ENCODE measurements at regions not wholly inside any gene's neighbourhood (a gene's known extent, or its start where the extent isn't known, plus 50 kb on each side); places are given as distances from the start of the nearest gene placed in this dataset.
"Not testable (repeated sequence)": the region's sequence is repeated elsewhere in the genome, so short reads cannot be mapped to it uniquely, and the experiment has no call there.

DNA sequence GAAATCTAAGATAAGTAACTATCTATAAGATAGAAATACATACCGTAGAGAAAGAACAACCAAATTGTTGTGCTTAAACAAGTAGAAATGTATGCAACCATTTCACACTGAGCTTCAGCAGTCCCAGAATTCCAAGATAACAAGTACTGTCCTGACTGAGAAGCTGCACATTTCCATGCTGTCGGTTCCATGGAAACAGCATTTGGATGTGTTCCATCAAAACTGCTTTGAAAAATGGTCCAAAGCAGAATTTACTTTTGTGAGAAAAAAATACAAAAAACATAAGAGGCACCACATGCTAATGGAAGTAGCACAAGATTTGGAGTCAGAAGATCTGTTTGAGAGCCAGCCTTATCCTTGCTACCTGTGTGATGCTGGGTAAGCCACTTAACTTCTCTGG lies 92.6 kb downstream of the MTERF1 start:
- Histone ChIP-seq H3K4me1 (ENCODE audit: insufficient read depth, low read length) (no peaks in the 10 kb centered on the region), H3K27ac (ENCODE audit: low read depth, low read length) (no peak overlapping the region), H3K9ac (ENCODE audit: low read depth, low read length) (no peak overlapping the region), H3K9me3 (ENCODE audit: insufficient read depth, low read depth, low read length) (0 out of 2 replicates have a peak, but pooled peaks cover 3% of the 10 kb centered on the region), H3K4me3 (ENCODE audit: low read length) (no peak overlapping the region), H3K27me3 (ENCODE audit: insufficient read depth, low read length) (no peaks in the 10 kb centered on the region), H3K36me3 (ENCODE audit: insufficient read depth, low read length) (no peaks in the 10 kb centered on the region)
- WGBS: 82% methylated on average over 2 of the region's 2 CpGs

DNA sequence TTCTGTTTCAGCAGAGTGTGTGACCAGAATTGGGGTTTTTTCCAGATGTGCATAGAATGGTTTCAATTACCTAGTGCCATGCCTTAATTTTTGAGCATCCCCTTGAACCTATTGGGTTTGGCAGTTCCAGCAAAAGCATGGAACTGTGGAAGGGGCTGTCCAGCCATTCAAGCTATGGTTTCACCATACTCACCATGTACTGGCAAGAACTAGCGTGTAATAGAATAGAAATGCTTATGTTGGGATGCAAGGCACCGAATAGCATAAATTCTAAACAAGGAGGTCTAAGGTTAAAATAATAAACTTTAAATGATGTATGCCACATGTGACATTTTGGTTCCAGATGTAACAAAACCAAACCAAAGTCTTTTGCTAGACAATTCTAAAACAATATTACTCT lies 91.4 kb downstream of the MTERF1 start:
- no peak overlapping the region for H3K4me3 ChIP-seq (ENCODE audit: low read length)
- H3K27me3 ChIP-seq (ENCODE audit: insufficient read depth, low read length): no peaks in the 10 kb centered on the region
- H3K27ac ChIP-seq (ENCODE audit: low read depth, low read length): no peak overlapping the region
- no peaks in the 10 kb centered on the region for H3K4me1 ChIP-seq (ENCODE audit: insufficient read depth, low read length)
- no peaks in the 10 kb centered on the region for H3K36me3 ChIP-seq (ENCODE audit: insufficient read depth, low read length)
- 0 out of 2 replicates have a peak, but pooled peaks cover 3% of the 10 kb centered on the region for H3K9me3 ChIP-seq (ENCODE audit: insufficient read depth, low read depth, low read length)
- 86% methylated on average over 2 of the region's 2 CpGs for WGBS
- no peak overlapping the region for H3K9ac ChIP-seq (ENCODE audit: low read depth, low read length)

DNA sequence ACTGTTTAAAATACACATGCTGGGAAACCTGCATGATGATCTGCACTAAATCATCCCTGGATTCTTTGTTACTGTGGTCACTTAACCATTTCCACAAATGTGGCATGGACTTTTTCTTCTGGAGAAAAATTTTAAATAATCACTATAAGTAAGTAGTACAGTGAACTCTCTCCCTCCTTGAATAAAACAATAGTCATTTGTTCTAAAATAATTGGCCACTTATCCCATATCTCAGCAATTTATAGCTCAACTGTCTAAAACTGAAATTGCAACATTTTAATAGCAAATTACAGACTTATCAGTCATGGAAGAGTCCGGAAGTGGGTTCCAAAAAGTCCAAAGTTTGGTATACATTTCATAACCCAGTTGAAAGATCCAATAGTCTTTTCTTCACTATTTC lies 90.9 kb downstream of the MTERF1 start:
- H3K4me3 ChIP-seq (ENCODE audit: low read length): no peak overlapping the region
- H3K9ac ChIP-seq (ENCODE audit: low read depth, low read length): no peak overlapping the region
- H3K27me3 ChIP-seq (ENCODE audit: insufficient read depth, low read length): no peaks in the 10 kb centered on the region
- H3K36me3 ChIP-seq (ENCODE audit: insufficient read depth, low read length): no peaks in the 10 kb centered on the region
- WGBS: 95% methylated on average over 1 of the region's 1 CpG
- H3K27ac ChIP-seq (ENCODE audit: low read depth, low read length): no peak overlapping the region
- H3K9me3 ChIP-seq (ENCODE audit: insufficient read depth, low read depth, low read length): 0 out of 2 replicates have a peak, but pooled peaks cover 3% of the 10 kb centered on the region
- H3K4me1 ChIP-seq (ENCODE audit: insufficient read depth, low read length): no peaks in the 10 kb centered on the region

GRCh38 chr7:91790646-91791045 lies 89.9 kb downstream of the MTERF1 start:
- H3K9me3 ChIP-seq (ENCODE audit: insufficient read depth, low read depth, low read length); H3K4me3 ChIP-seq (ENCODE audit: low read length); H3K4me1 ChIP-seq (ENCODE audit: insufficient read depth, low read length); H3K27ac ChIP-seq (ENCODE audit: low read depth, low read length); H3K9ac ChIP-seq (ENCODE audit: low read depth, low read length); H3K36me3 ChIP-seq (ENCODE audit: insufficient read depth, low read length); H3K27me3 ChIP-seq (ENCODE audit: insufficient read depth, low read length): not testable (repeated sequence)
- 95% methylated on average over 10 of the region's 10 CpGs for WGBS

GRCh38 chr7:91796122-91796521 lies 84.4 kb downstream of the MTERF1 start:
- 93% methylated on average over 3 of the region's 3 CpGs for WGBS
- Histone ChIP-seq H3K27me3 (ENCODE audit: insufficient read depth, low read length) (no peaks in the 10 kb centered on the region), H3K9me3 (ENCODE audit: insufficient read depth, low read depth, low read length) (no peaks in the 10 kb centered on the region), H3K9ac (ENCODE audit: low read depth, low read length) (no peak overlapping the region), H3K27ac (ENCODE audit: low read depth, low read length) (no peak overlapping the region), H3K4me1 (ENCODE audit: insufficient read depth, low read length) (no peaks in the 10 kb centered on the region), H3K4me3 (ENCODE audit: low read length) (no peak overlapping the region), H3K36me3 (ENCODE audit: insufficient read depth, low read length) (no peaks in the 10 kb centered on the region)

GRCh38 chr7:91798425-91798824 lies 82.1 kb downstream of the MTERF1 start:
- Histone ChIP-seq H3K9me3 (ENCODE audit: insufficient read depth, low read depth, low read length) (no peaks in the 10 kb centered on the region), H3K4me1 (ENCODE audit: insufficient read depth, low read length) (no peaks in the 10 kb centered on the region), H3K27ac (ENCODE audit: low read depth, low read length) (no peak overlapping the region), H3K9ac (ENCODE audit: low read depth, low read length) (no peak overlapping the region), H3K27me3 (ENCODE audit: insufficient read depth, low read length) (no peaks in the 10 kb centered on the region), H3K36me3 (ENCODE audit: insufficient read depth, low read length) (no peaks in the 10 kb centered on the region), H3K4me3 (ENCODE audit: low read length) (no peak overlapping the region)
- WGBS: 100% methylated on average over 3 of the region's 3 CpGs

- Histone ChIP-seq H3K9me3 (ENCODE audit: insufficient read depth, low read depth, low read length) (no peaks in the 10 kb centered on the region), H3K4me1 (ENCODE audit: insufficient read depth, low read length) (no peaks in the 10 kb centered on the region), H3K9ac (ENCODE audit: low read depth, low read length) (no peak overlapping the region), H3K36me3 (ENCODE audit: insufficient read depth, low read length) (no peaks in the 10 kb centered on the region), H3K27me3 (ENCODE audit: insufficient read depth, low read length) (no peaks in the 10 kb centered on the region), H3K4me3 (ENCODE audit: low read length) (no peak overlapping the region), H3K27ac (ENCODE audit: low read depth, low read length) (no peak overlapping the region)
- 93% methylated on average over 9 of the region's 9 CpGs for WGBS
Observed at GRCh38 chr7:91800389-91800788, 80.1 kb downstream of the MTERF1 start.

DNA sequence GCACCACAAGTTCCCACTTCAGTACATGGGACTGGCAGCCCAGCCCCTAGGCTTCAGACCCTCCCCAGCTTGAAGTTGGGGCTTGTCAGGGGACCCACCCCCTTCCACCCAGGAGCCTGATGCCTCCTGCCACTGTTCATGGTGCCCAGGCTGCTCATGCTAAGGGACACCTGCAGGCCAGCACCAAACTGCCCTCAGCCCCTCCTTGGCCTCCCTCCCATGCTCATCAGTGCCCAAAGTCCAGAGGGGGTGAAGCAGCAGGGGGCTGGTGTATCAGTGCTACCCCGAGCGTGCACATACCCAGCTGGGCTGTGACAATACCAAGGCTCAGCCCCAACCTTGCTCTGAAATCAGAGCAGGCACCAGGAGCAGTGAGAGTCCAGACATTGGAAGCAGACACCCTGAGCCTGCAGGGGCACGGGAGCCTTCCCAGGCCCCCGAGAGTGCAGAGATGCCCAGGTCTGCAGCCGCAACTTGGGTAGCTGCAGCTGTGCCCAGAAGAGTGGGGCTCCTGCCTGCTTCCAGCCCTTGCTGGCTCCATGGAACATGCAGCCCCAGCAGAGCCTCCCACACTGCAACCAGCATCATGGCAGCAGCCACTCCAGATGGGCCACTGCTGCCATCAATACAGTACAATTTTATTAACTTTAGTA lies 79.0 kb downstream of the MTERF1 start:
- Histone ChIP-seq H3K36me3 (ENCODE audit: insufficient read depth, low read length) (no peaks in the 10 kb centered on the region), H3K27me3 (ENCODE audit: insufficient read depth, low read length) (no peaks in the 10 kb centered on the region), H3K27ac (ENCODE audit: low read depth, low read length) (no peak overlapping the region), H3K4me1 (ENCODE audit: insufficient read depth, low read length) (no peaks in the 10 kb centered on the region), H3K4me3 (ENCODE audit: low read length) (no peak overlapping the region), H3K9ac (ENCODE audit: low read depth, low read length) (no peak overlapping the region), H3K9me3 (ENCODE audit: insufficient read depth, low read depth, low read length) (no peaks in the 10 kb centered on the region)
- WGBS: 90% methylated on average over 5 of the region's 5 CpGs

GRCh38 chr7:91811236-91811635 lies 69.3 kb downstream of the MTERF1 start:
- Histone ChIP-seq H3K27me3 (ENCODE audit: insufficient read depth, low read length) (no peaks in the 10 kb centered on the region), H3K9ac (ENCODE audit: low read depth, low read length) (no peak overlapping the region), H3K4me3 (ENCODE audit: low read length) (no peak overlapping the region), H3K9me3 (ENCODE audit: insufficient read depth, low read depth, low read length) (no peaks in the 10 kb centered on the region), H3K36me3 (ENCODE audit: insufficient read depth, low read length) (no peaks in the 10 kb centered on the region), H3K27ac (ENCODE audit: low read depth, low read length) (no peak overlapping the region), H3K4me1 (ENCODE audit: insufficient read depth, low read length) (no peaks in the 10 kb centered on the region)
- WGBS: 86% methylated on average over 3 of the region's 3 CpGs

GRCh38 chr7:91811641-91812040 lies 68.9 kb downstream of the MTERF1 start:
- no peak overlapping the region for H3K9ac ChIP-seq (ENCODE audit: low read depth, low read length)
- no peak overlapping the region for H3K27ac ChIP-seq (ENCODE audit: low read depth, low read length)
- no peak overlapping the region for H3K4me3 ChIP-seq (ENCODE audit: low read length)
- no peaks in the 10 kb centered on the region for H3K27me3 ChIP-seq (ENCODE audit: insufficient read depth, low read length)
- 78% methylated on average over 1 of the region's 2 CpGs for WGBS
- H3K36me3 ChIP-seq (ENCODE audit: insufficient read depth, low read length): no peaks in the 10 kb centered on the region
- H3K4me1 ChIP-seq (ENCODE audit: insufficient read depth, low read length): no peaks in the 10 kb centered on the region
- no peaks in the 10 kb centered on the region for H3K9me3 ChIP-seq (ENCODE audit: insufficient read depth, low read depth, low read length)

GRCh38 chr7:91812388-91812787 lies 68.1 kb downstream of the MTERF1 start:
- 88% methylated on average over 3 of the region's 3 CpGs for WGBS
- Histone ChIP-seq H3K27ac (ENCODE audit: low read depth, low read length) (no peak overlapping the region), H3K9ac (ENCODE audit: low read depth, low read length) (no peak overlapping the region), H3K4me3 (ENCODE audit: low read length) (no peak overlapping the region), H3K4me1 (ENCODE audit: insufficient read depth, low read length) (no peaks in the 10 kb centered on the region), H3K36me3 (ENCODE audit: insufficient read depth, low read length) (no peaks in the 10 kb centered on the region), H3K9me3 (ENCODE audit: insufficient read depth, low read depth, low read length) (no peaks in the 10 kb centered on the region), H3K27me3 (ENCODE audit: insufficient read depth, low read length) (no peaks in the 10 kb centered on the region)

- 92% methylated on average over 1 of the region's 1 CpG for WGBS
Observed at GRCh38 chr7:91814189-91814588, 66.3 kb downstream of the MTERF1 start.

More at GRCh38 chr7:91814189-91814588, 66.3 kb downstream of the MTERF1 start:
- H3K36me3 ChIP-seq (ENCODE audit: insufficient read depth, low read length): no peaks in the 10 kb centered on the region
- H3K4me3 ChIP-seq (ENCODE audit: low read length): no peak overlapping the region
- no peak overlapping the region for H3K9ac ChIP-seq (ENCODE audit: low read depth, low read length)
- H3K27ac ChIP-seq (ENCODE audit: low read depth, low read length): no peak overlapping the region
- no peaks in the 10 kb centered on the region for H3K4me1 ChIP-seq (ENCODE audit: insufficient read depth, low read length)
- H3K27me3 ChIP-seq (ENCODE audit: insufficient read depth, low read length): no peaks in the 10 kb centered on the region
- H3K9me3 ChIP-seq (ENCODE audit: insufficient read depth, low read depth, low read length): no peaks in the 10 kb centered on the region

Data from HUES64 (cell line).